OCI-LY3 (cell line): ENCODE measurements at regions not wholly inside any gene's neighbourhood (a gene's known extent, or its start where the extent isn't known, plus 50 kb on each side); places are given as distances from the start of the nearest gene placed in this dataset.
A peak's percentile ranks its signal among the peaks of the same experiment; 100 is the strongest.

Source experiments
- H2AFZ ChIP-seq: fragments of 200-600, 300-600 bp; shearing (Covaris generic); 2 replicates; pipeline ENCODE4 v1.6.0; 2014; ENCODE audit warnings: antibody characterized with exemption, low read depth, low read length
- H3K27ac ChIP-seq: fragments of 200-600, 300-600 bp; sonication (generic); 2 replicates; pipeline ENCODE4 v1.5.1; 2014; ENCODE audit warnings: mild to moderate bottlenecking, low read length, moderate library complexity, mixed read lengths
- H3K27me3 ChIP-seq: fragments of 200-600, 300-600 bp; sonication (generic); 2 replicates; pipeline ENCODE4 v1.6.1; 2014; ENCODE audit warnings: low read depth, low read length, mixed read lengths
- H3K36me3 ChIP-seq: fragments of 200-600, 300-600 bp; sonication (generic); replicated peaks from 2 replicates; pipeline ENCODE3; 2014; ENCODE audit warnings: low read depth, low read length, mixed read lengths
- H3K4me1 ChIP-seq: fragments of 300-600, 200-600 bp; sonication (generic); 2 replicates; pipeline ENCODE4 v1.6.1; 2014; ENCODE audit warnings: low read length, mixed read lengths
- H3K4me2 ChIP-seq: fragments of 200-600, 300-600 bp; sonication (generic); 2 replicates; pipeline ENCODE4 v1.6.1; 2014; ENCODE audit warnings: low read length, mixed read lengths
- H3K4me3 ChIP-seq: fragments of 300-600, 200-600 bp; sonication (generic); 2 replicates; pipeline ENCODE4 v1.5.1; 2014; ENCODE audit warnings: antibody characterized with exemption, mild to moderate bottlenecking, low read length, moderate library complexity
- H3K79me2 ChIP-seq: fragments of 300-600, 200-600 bp; shearing (Covaris generic); 2 replicates; pipeline ENCODE4 v1.6.1; 2014; ENCODE audit warnings: mild to moderate bottlenecking, low read length, mixed read lengths
- H3K9ac ChIP-seq: fragments of 300-600, 200-600 bp; shearing (Covaris generic); 2 replicates; pipeline ENCODE4 v1.6.0; 2014; ENCODE audit warnings: mild to moderate bottlenecking, low read length, moderate library complexity
- H3K9me3 ChIP-seq: fragments of 200-600, 300-600 bp; shearing (Covaris generic); 2 replicates; pipeline ENCODE4 v1.6.1; 2014; ENCODE audit warnings: low read length, mixed read lengths; ENCODE audit not compliant: insufficient read depth
- H4K20me1 ChIP-seq: fragments of 200-600, 300-600 bp; sonication (generic); 2 replicates; pipeline ENCODE4 v1.6.1; 2016; ENCODE audit warnings: low read length, mixed read lengths; ENCODE audit not compliant: insufficient read depth
- CTCF ChIP-seq: fragments of 200-600, 300-600 bp; sonication (generic); IDR thresholded peaks from 2 replicates; pipeline ENCODE4 v1.5.1; 2014; ENCODE audit warnings: antibody characterized with exemption, low read length, low read depth
- EZH2phosphoT487 ChIP-seq: fragments of 200-600 bp; shearing (Covaris generic); IDR thresholded peaks from 2 replicates; pipeline ENCODE4 v1.6.1; 2018; ENCODE audit warnings: antibody characterized with exemption, mixed run types, low read depth

DNA sequence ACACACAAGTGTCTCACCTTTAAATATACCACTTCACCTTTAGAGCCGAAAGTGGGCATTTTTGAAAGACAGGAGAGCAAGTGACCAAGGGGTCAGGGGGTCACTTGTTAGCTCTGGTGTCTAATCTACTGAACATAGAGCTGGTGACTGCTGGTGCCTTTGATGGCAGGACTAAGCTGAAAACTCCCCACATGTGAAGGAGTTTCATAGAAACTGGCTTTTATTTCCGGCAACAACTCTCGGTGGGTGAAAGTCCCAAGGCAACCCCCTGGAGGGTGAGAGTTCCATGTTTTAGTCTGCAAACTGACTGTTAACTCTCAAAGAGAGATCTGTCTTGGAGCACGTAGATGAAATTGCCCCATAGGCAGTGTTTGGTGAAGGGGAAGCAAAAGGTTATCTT, 466.9 kb downstream of the DMRTA1 start:
- H3K27me3 ChIP-seq = no peaks in the 10 kb centered on the region
- H3K9me3 ChIP-seq = no peaks in the 10 kb centered on the region

DNA sequence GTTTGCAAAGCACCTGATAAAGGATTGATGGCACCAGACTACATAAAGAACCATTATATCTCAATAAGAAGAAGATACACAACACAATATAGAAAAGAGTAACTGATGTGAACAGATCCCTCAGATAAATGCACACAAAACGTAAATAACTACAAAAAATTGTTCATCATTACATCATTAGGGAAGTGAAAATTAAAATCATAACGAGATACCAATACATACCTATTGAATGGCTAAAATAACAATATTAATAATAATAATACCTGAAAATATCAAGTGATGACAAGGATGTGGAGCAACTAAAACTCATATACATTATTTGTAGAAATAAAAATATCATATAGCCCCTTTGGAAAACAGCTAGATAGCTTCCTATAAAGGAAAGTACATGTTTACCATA, 469.5 kb downstream of the DMRTA1 start:
- H3K4me3 ChIP-seq = no peak overlapping the region
- TF ChIP-seq EZH2phosphoT487 = no peak
- TF ChIP-seq CTCF = no peak
- no peaks in the 10 kb centered on the region for H3K27me3 ChIP-seq
- no peaks in the 10 kb centered on the region for H3K79me2 ChIP-seq
- H3K4me1 ChIP-seq = peaks cover 98% of the 10 kb centered on the region
- peaks cover 5% of the 10 kb centered on the region for H3K36me3 ChIP-seq
- peak overlapping the region; percentile 17; the same call in 1 of the 2 replicates for H3K9ac ChIP-seq
- H3K4me2 ChIP-seq = 0 out of 2 replicates have a peak overlapping the region, but pooled peaks have one; percentile 11
- no peaks in the 10 kb centered on the region for H4K20me1 ChIP-seq
- H3K9me3 ChIP-seq = no peaks in the 10 kb centered on the region
- peak overlapping the region; percentile 99 for H3K27ac ChIP-seq
- H2AFZ ChIP-seq = no peak overlapping the region

More for the DNA sequence above, 466.9 kb downstream of the DMRTA1 start:
- Histone ChIP-seq H3K4me3 (peak overlapping the region; percentile 30), H3K27ac (peak overlapping the region; percentile 99), H3K4me1 (peaks cover 82% of the 10 kb centered on the region), H3K9ac (peak overlapping the region; percentile 88), H4K20me1 (no peaks in the 10 kb centered on the region), H3K4me2 (peak overlapping the region; percentile 75), H3K79me2 (no peaks in the 10 kb centered on the region), H2AFZ (no peak overlapping the region), H3K36me3 (peaks cover 26% of the 10 kb centered on the region)
- TF ChIP-seq CTCF = no peak
- no peak for TF ChIP-seq EZH2phosphoT487

DNA sequence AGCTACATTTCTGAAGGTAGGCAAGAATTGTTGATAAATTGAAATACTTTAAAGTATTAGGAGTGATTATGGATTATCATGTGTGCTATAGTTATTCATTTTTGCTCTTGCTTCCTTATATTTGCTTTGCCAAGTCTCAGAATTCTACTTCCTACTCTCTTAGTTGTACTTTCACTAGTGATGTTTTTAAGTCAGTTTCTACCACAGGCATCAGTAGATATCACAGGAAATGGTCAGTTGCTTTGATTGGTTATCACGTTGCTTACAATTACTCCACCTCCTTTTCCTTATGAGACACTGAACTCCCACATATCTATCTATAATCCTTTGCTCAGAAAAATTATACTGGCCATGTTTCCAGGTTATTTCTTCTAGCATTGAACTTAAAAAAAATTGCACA, 472.8 kb downstream of the DMRTA1 start:
- Histone ChIP-seq H3K79me2 (no peaks in the 10 kb centered on the region), H3K27me3 (no peaks in the 10 kb centered on the region), H3K4me1 (peaks cover 91% of the 10 kb centered on the region), H3K4me3 (no peak overlapping the region), H2AFZ (peak overlapping the region; percentile 41; the same call in 1 of the 2 replicates), H3K9ac (peak overlapping the region; percentile 53; the same call in 1 of the 2 replicates), H3K4me2 (peak overlapping the region; percentile 38), H3K9me3 (no peaks in the 10 kb centered on the region), H3K36me3 (peaks cover 9% of the 10 kb centered on the region), H4K20me1 (no peaks in the 10 kb centered on the region), H3K27ac (peak overlapping the region; percentile 86)
- no peak for TF ChIP-seq EZH2phosphoT487
- no peak for TF ChIP-seq CTCF

DNA sequence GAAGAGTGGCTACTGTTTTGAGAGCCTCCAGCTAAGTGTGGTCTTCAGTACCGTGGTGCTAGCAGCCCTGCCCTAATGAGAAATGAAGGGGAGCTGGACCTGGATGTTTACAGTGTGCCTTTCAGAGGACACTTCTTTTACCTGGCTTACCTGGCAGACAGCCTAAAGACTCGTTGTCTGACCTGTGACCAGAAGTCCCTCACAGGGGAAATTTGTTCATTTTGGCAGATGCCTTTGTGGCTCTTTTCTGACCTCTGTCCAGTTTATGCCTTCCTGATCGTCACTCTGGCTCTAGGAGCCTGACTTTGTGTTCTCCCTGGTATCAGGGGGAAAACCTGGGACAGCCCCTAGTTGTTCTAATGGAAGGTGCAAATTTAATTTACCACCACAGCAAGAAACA, 475.1 kb downstream of the DMRTA1 start:
- Histone ChIP-seq H3K27me3 (no peaks in the 10 kb centered on the region), H3K79me2 (no peaks in the 10 kb centered on the region), H3K9me3 (peaks cover 5% of the 10 kb centered on the region; the same call in 1 of the 2 replicates), H4K20me1 (no peaks in the 10 kb centered on the region), H2AFZ (peak overlapping the region; percentile 55), H3K36me3 (peaks cover 10% of the 10 kb centered on the region), H3K27ac (peak overlapping the region; percentile 86), H3K4me3 (0 out of 2 replicates have a peak overlapping the region, but pooled peaks have one; percentile 6), H3K4me1 (peaks cover 69% of the 10 kb centered on the region), H3K4me2 (peak overlapping the region; percentile 57), H3K9ac (peak overlapping the region; percentile 49; the same call in 1 of the 2 replicates)
- TF ChIP-seq EZH2phosphoT487 (no peak), CTCF (no peak)
